ENCODE measurements at regions not wholly inside any gene's neighbourhood (a gene's known extent, or its start where the extent isn't known, plus 50 kb on each side); places are given as distances from the start of the nearest gene placed in this dataset.

GRCh38 chr5:91888810-91889209 is 505.7 kb upstream of the ARRDC3 start:
- Histone ChIP-seq H2AFZ (ENCODE audit: low read length) (no peak overlapping the region), H3K36me3 (ENCODE audit: insufficient read depth, low read length) (no peaks in the 10 kb centered on the region), H3K27me3 (ENCODE audit: insufficient read depth, low read length) (no peaks in the 10 kb centered on the region), H3K79me2 (ENCODE audit: insufficient read depth, low read length) (no peaks in the 10 kb centered on the region), H3K4me1 (ENCODE audit: insufficient read depth, low read length, severe bottlenecking) (no peaks in the 10 kb centered on the region), H3K9ac (ENCODE audit: low read length) (no peak overlapping the region), H3K4me2 (ENCODE audit: low read length) (no peak overlapping the region), H3K4me3 (ENCODE audit: low read depth, low read length, poor library complexity, severe bottlenecking) (no peak overlapping the region), H3K27ac (ENCODE audit: low read depth, low read length, poor library complexity, severe bottlenecking) (no peak overlapping the region), H4K20me1 (ENCODE audit: insufficient read depth, low read length) (no peaks in the 10 kb centered on the region), H3K9me2 (ENCODE audit: low read depth, low read length) (no peaks in the 10 kb centered on the region), H3K9me3 (ENCODE audit: low read length) (no peaks in the 10 kb centered on the region), H3F3A (ENCODE audit: insufficient read depth, low read length) (no peaks in the 10 kb centered on the region)
- TF ChIP-seq CTCF (IDR thresholded peaks at IDR 0.05; ENCODE audit: low read length), result no peak
- TF ChIP-seq EZH2 (IDR thresholded peaks at IDR 0.05; ENCODE audit: borderline replicate concordance, low read length), result no peak

GRCh38 chr5:91885291-91886265 is 502.5 kb upstream of the ARRDC3 start:
- H2AFZ ChIP-seq (ENCODE audit: low read length), result no peak overlapping the region
- no peaks in the 10 kb centered on the region for H4K20me1 ChIP-seq (ENCODE audit: insufficient read depth, low read length)
- H3K36me3 ChIP-seq (ENCODE audit: insufficient read depth, low read length), result no peaks in the 10 kb centered on the region
- H3K9me2 ChIP-seq (ENCODE audit: low read depth, low read length), result no peaks in the 10 kb centered on the region
- H3K79me2 ChIP-seq (ENCODE audit: insufficient read depth, low read length), result no peaks in the 10 kb centered on the region
- no peaks in the 10 kb centered on the region for H3F3A ChIP-seq (ENCODE audit: insufficient read depth, low read length)
- TF ChIP-seq EZH2 (IDR thresholded peaks at IDR 0.05; ENCODE audit: borderline replicate concordance, low read length) (no peak), CTCF (IDR thresholded peaks at IDR 0.05; ENCODE audit: low read length) (no peak)
- no peaks in the 10 kb centered on the region for H3K9me3 ChIP-seq (ENCODE audit: low read length)
- H3K4me2 ChIP-seq (ENCODE audit: low read length), result no peak overlapping the region
- H3K4me3 ChIP-seq (ENCODE audit: low read depth, low read length, poor library complexity, severe bottlenecking), result no peak overlapping the region
- H3K27ac ChIP-seq (ENCODE audit: low read depth, low read length, poor library complexity, severe bottlenecking), result no peak overlapping the region
- no peaks in the 10 kb centered on the region for H3K27me3 ChIP-seq (ENCODE audit: insufficient read depth, low read length)
- no peak overlapping the region for H3K9ac ChIP-seq (ENCODE audit: low read length)
- H3K4me1 ChIP-seq (ENCODE audit: insufficient read depth, low read length, severe bottlenecking), result no peaks in the 10 kb centered on the region

- no peaks in the 10 kb centered on the region for H3K36me3 ChIP-seq (ENCODE audit: insufficient read depth, low read length)
- TF ChIP-seq EZH2 (IDR thresholded peaks at IDR 0.05; ENCODE audit: borderline replicate concordance, low read length), result no peak
- no peak for TF ChIP-seq CTCF (IDR thresholded peaks at IDR 0.05; ENCODE audit: low read length)
- no peak overlapping the region for H3K9ac ChIP-seq (ENCODE audit: low read length)
- no peak overlapping the region for H3K4me3 ChIP-seq (ENCODE audit: low read depth, low read length, poor library complexity, severe bottlenecking)
- no peaks in the 10 kb centered on the region for H3K9me2 ChIP-seq (ENCODE audit: low read depth, low read length)
- H3K9me3 ChIP-seq (ENCODE audit: low read length), result no peaks in the 10 kb centered on the region
- no peaks in the 10 kb centered on the region for H3K79me2 ChIP-seq (ENCODE audit: insufficient read depth, low read length)
- H4K20me1 ChIP-seq (ENCODE audit: insufficient read depth, low read length), result no peaks in the 10 kb centered on the region
- H3K27me3 ChIP-seq (ENCODE audit: insufficient read depth, low read length), result no peaks in the 10 kb centered on the region
- no peak overlapping the region for H3K27ac ChIP-seq (ENCODE audit: low read depth, low read length, poor library complexity, severe bottlenecking)
- H3F3A ChIP-seq (ENCODE audit: insufficient read depth, low read length), result no peaks in the 10 kb centered on the region
- H3K4me2 ChIP-seq (ENCODE audit: low read length), result no peak overlapping the region
- H3K4me1 ChIP-seq (ENCODE audit: insufficient read depth, low read length, severe bottlenecking), result no peaks in the 10 kb centered on the region
- H2AFZ ChIP-seq (ENCODE audit: low read length), result no peak overlapping the region
These were observed 500.9 kb upstream of the ARRDC3 start for GRCh38 chr5:91884036-91884435.

Data from OCI-LY1 (cell line).